GM21381 (cell line): ENCODE measurements at regions not wholly inside any gene's neighbourhood (a gene's known extent, or its start where the extent isn't known, plus 50 kb on each side); places are given as distances from the start of the nearest gene placed in this dataset.

Experiments
- ATAC-seq: cut with Tn5 transposase; IDR thresholded peaks from one replicate; pipeline ENCODE4 v1.9.1; 2021; ENCODE audit warnings: mild to moderate bottlenecking, moderate library complexity; ENCODE audit not compliant: unreplicated experiment

- no peak for ATAC-seq
Measured at GRCh38 chr9:71590362-71590761, 178.0 kb downstream of the CEMIP2 start.

- ATAC-seq, result no peak
Measured at GRCh38 chr9:71589612-71590011, 178.7 kb downstream of the CEMIP2 start.

GRCh38 chr9:71587576-71588362 lies 180.5 kb downstream of the CEMIP2 start:
- no peak for ATAC-seq

GRCh38 chr9:71583792-71584191 lies 184.5 kb downstream of the CEMIP2 start:
- no peak for ATAC-seq

GRCh38 chr9:71582347-71582746 lies 186.0 kb downstream of the CEMIP2 start:
- no peak for ATAC-seq

- no peak for ATAC-seq
Measured at GRCh38 chr9:71581101-71581500, 187.2 kb downstream of the CEMIP2 start.

- ATAC-seq, result no peak
Measured at GRCh38 chr9:71571186-71571585, 197.1 kb downstream of the CEMIP2 start.

- ATAC-seq, result no peak
Measured at GRCh38 chr9:71567890-71568289, 200.4 kb downstream of the CEMIP2 start.

- ATAC-seq, result no peak
Measured at GRCh38 chr9:71562140-71562539, 206.2 kb downstream of the CEMIP2 start.

- no peak for ATAC-seq
Measured at GRCh38 chr9:71557310-71557709, 211.0 kb downstream of the CEMIP2 start.

GRCh38 chr9:71552480-71552879 lies 215.8 kb downstream of the CEMIP2 start:
- ATAC-seq, result no peak

- peak; percentile 91 for ATAC-seq
Measured at GRCh38 chr9:71549023-71549422, 219.3 kb downstream of the CEMIP2 start.

- ATAC-seq, result no peak
Measured at GRCh38 chr9:71544464-71544863, 223.8 kb downstream of the CEMIP2 start.

GRCh38 chr9:71541436-71541835 lies 226.9 kb downstream of the CEMIP2 start:
- ATAC-seq, result no peak

- no peak for ATAC-seq
Measured at GRCh38 chr9:71524996-71525580, 243.2 kb downstream of the CEMIP2 start.

- ATAC-seq, result no peak
Measured at GRCh38 chr9:71524516-71524915, 243.8 kb downstream of the CEMIP2 start.

- ATAC-seq, result no peak
Measured at GRCh38 chr9:71521132-71521531, 247.2 kb downstream of the CEMIP2 start.

GRCh38 chr9:71519098-71519696 lies 249.1 kb downstream of the CEMIP2 start:
- ATAC-seq, result no peak

- ATAC-seq, result no peak
Measured at GRCh38 chr9:71518045-71518827, 250.1 kb downstream of the CEMIP2 start.

GRCh38 chr9:71515626-71516025 lies 252.7 kb downstream of the CEMIP2 start:
- no peak for ATAC-seq

- ATAC-seq, result no peak
Measured at GRCh38 chr9:71515107-71515506, 253.2 kb downstream of the CEMIP2 start.
